ENCODE measurements at regions not wholly inside any gene's neighbourhood (a gene's known extent, or its start where the extent isn't known, plus 50 kb on each side); places are given as distances from the start of the nearest gene placed in this dataset.

GRCh38 chr11:109991835-109992234, 101.4 kb upstream of the ZC3H12C start:
- H3K4me1 ChIP-seq (ENCODE audit: control insufficient read depth, insufficient read depth, low read length) = no peaks in the 10 kb centered on the region
- no peak overlapping the region for H3K27ac ChIP-seq (ENCODE audit: low read depth, low read length)
- H3K4me3 ChIP-seq (ENCODE audit: low read depth, low read length) = no peak overlapping the region
- no peaks in the 10 kb centered on the region for H3K9me3 ChIP-seq (ENCODE audit: control insufficient read depth, insufficient read depth, low read length)
- no peak overlapping the region for H3K9ac ChIP-seq (ENCODE audit: low read depth, low read length)
- H3K27me3 ChIP-seq (ENCODE audit: control insufficient read depth, insufficient read depth, low read length) = no peaks in the 10 kb centered on the region
- H3K36me3 ChIP-seq (ENCODE audit: control insufficient read depth, insufficient read depth, low read length) = no peaks in the 10 kb centered on the region

- H3K27me3 ChIP-seq (ENCODE audit: control insufficient read depth, insufficient read depth, low read length) = no peaks in the 10 kb centered on the region
- no peak overlapping the region for H3K9ac ChIP-seq (ENCODE audit: low read depth, low read length)
- H3K4me3 ChIP-seq (ENCODE audit: low read depth, low read length) = no peak overlapping the region
- no peaks in the 10 kb centered on the region for H3K36me3 ChIP-seq (ENCODE audit: control insufficient read depth, insufficient read depth, low read length)
- H3K4me1 ChIP-seq (ENCODE audit: control insufficient read depth, insufficient read depth, low read length) = no peaks in the 10 kb centered on the region
- no peaks in the 10 kb centered on the region for H3K9me3 ChIP-seq (ENCODE audit: control insufficient read depth, insufficient read depth, low read length)
- H3K27ac ChIP-seq (ENCODE audit: low read depth, low read length) = no peak overlapping the region
Measured at GRCh38 chr11:109993786-109994185, 99.4 kb upstream of the ZC3H12C start.

GRCh38 chr11:109994907-109995306, 98.3 kb upstream of the ZC3H12C start:
- H3K9me3 ChIP-seq (ENCODE audit: control insufficient read depth, insufficient read depth, low read length) = no peaks in the 10 kb centered on the region
- H3K27me3 ChIP-seq (ENCODE audit: control insufficient read depth, insufficient read depth, low read length) = no peaks in the 10 kb centered on the region
- no peak overlapping the region for H3K4me3 ChIP-seq (ENCODE audit: low read depth, low read length)
- H3K36me3 ChIP-seq (ENCODE audit: control insufficient read depth, insufficient read depth, low read length) = no peaks in the 10 kb centered on the region
- no peak overlapping the region for H3K9ac ChIP-seq (ENCODE audit: low read depth, low read length)
- no peak overlapping the region for H3K27ac ChIP-seq (ENCODE audit: low read depth, low read length)
- H3K4me1 ChIP-seq (ENCODE audit: control insufficient read depth, insufficient read depth, low read length) = no peaks in the 10 kb centered on the region

- Histone ChIP-seq H3K36me3 (ENCODE audit: control insufficient read depth, insufficient read depth, low read length) (no peaks in the 10 kb centered on the region), H3K27ac (ENCODE audit: low read depth, low read length) (no peak overlapping the region), H3K4me3 (ENCODE audit: low read depth, low read length) (no peak overlapping the region), H3K4me1 (ENCODE audit: control insufficient read depth, insufficient read depth, low read length) (no peaks in the 10 kb centered on the region), H3K9me3 (ENCODE audit: control insufficient read depth, insufficient read depth, low read length) (no peaks in the 10 kb centered on the region), H3K9ac (ENCODE audit: low read depth, low read length) (no peak overlapping the region), H3K27me3 (ENCODE audit: control insufficient read depth, insufficient read depth, low read length) (no peaks in the 10 kb centered on the region)
Measured at GRCh38 chr11:109996060-109996459, 97.1 kb upstream of the ZC3H12C start.

GRCh38 chr11:109998921-109999320, 94.3 kb upstream of the ZC3H12C start:
- no peaks in the 10 kb centered on the region for H3K27me3 ChIP-seq (ENCODE audit: control insufficient read depth, insufficient read depth, low read length)
- no peaks in the 10 kb centered on the region for H3K4me1 ChIP-seq (ENCODE audit: control insufficient read depth, insufficient read depth, low read length)
- H3K4me3 ChIP-seq (ENCODE audit: low read depth, low read length) = no peak overlapping the region
- no peaks in the 10 kb centered on the region for H3K36me3 ChIP-seq (ENCODE audit: control insufficient read depth, insufficient read depth, low read length)
- no peak overlapping the region for H3K9ac ChIP-seq (ENCODE audit: low read depth, low read length)
- no peak overlapping the region for H3K27ac ChIP-seq (ENCODE audit: low read depth, low read length)
- no peaks in the 10 kb centered on the region for H3K9me3 ChIP-seq (ENCODE audit: control insufficient read depth, insufficient read depth, low read length)

GRCh38 chr11:110000031-110000502, 93.1 kb upstream of the ZC3H12C start:
- H3K27me3 ChIP-seq (ENCODE audit: control insufficient read depth, insufficient read depth, low read length) = no peaks in the 10 kb centered on the region
- no peaks in the 10 kb centered on the region for H3K36me3 ChIP-seq (ENCODE audit: control insufficient read depth, insufficient read depth, low read length)
- H3K9ac ChIP-seq (ENCODE audit: low read depth, low read length) = no peak overlapping the region
- H3K27ac ChIP-seq (ENCODE audit: low read depth, low read length) = no peak overlapping the region
- no peak overlapping the region for H3K4me3 ChIP-seq (ENCODE audit: low read depth, low read length)
- no peaks in the 10 kb centered on the region for H3K9me3 ChIP-seq (ENCODE audit: control insufficient read depth, insufficient read depth, low read length)
- no peaks in the 10 kb centered on the region for H3K4me1 ChIP-seq (ENCODE audit: control insufficient read depth, insufficient read depth, low read length)

- H3K4me1 ChIP-seq (ENCODE audit: control insufficient read depth, insufficient read depth, low read length) = no peaks in the 10 kb centered on the region
- no peak overlapping the region for H3K4me3 ChIP-seq (ENCODE audit: low read depth, low read length)
- no peak overlapping the region for H3K27ac ChIP-seq (ENCODE audit: low read depth, low read length)
- no peak overlapping the region for H3K9ac ChIP-seq (ENCODE audit: low read depth, low read length)
- no peaks in the 10 kb centered on the region for H3K27me3 ChIP-seq (ENCODE audit: control insufficient read depth, insufficient read depth, low read length)
- no peaks in the 10 kb centered on the region for H3K36me3 ChIP-seq (ENCODE audit: control insufficient read depth, insufficient read depth, low read length)
- no peaks in the 10 kb centered on the region for H3K9me3 ChIP-seq (ENCODE audit: control insufficient read depth, insufficient read depth, low read length)
Measured at GRCh38 chr11:110000850-110001249, 92.3 kb upstream of the ZC3H12C start.

GRCh38 chr11:110003426-110003825, 89.8 kb upstream of the ZC3H12C start:
- no peak overlapping the region for H3K9ac ChIP-seq (ENCODE audit: low read depth, low read length)
- H3K4me1 ChIP-seq (ENCODE audit: control insufficient read depth, insufficient read depth, low read length) = no peaks in the 10 kb centered on the region
- H3K9me3 ChIP-seq (ENCODE audit: control insufficient read depth, insufficient read depth, low read length) = no peaks in the 10 kb centered on the region
- no peak overlapping the region for H3K4me3 ChIP-seq (ENCODE audit: low read depth, low read length)
- no peak overlapping the region for H3K27ac ChIP-seq (ENCODE audit: low read depth, low read length)
- no peaks in the 10 kb centered on the region for H3K36me3 ChIP-seq (ENCODE audit: control insufficient read depth, insufficient read depth, low read length)
- H3K27me3 ChIP-seq (ENCODE audit: control insufficient read depth, insufficient read depth, low read length) = no peaks in the 10 kb centered on the region

GRCh38 chr11:110011595-110011994, 81.6 kb upstream of the ZC3H12C start:
- no peak overlapping the region for H3K27ac ChIP-seq (ENCODE audit: low read depth, low read length)
- H3K9me3 ChIP-seq (ENCODE audit: control insufficient read depth, insufficient read depth, low read length) = no peaks in the 10 kb centered on the region
- H3K4me1 ChIP-seq (ENCODE audit: control insufficient read depth, insufficient read depth, low read length) = no peaks in the 10 kb centered on the region
- H3K27me3 ChIP-seq (ENCODE audit: control insufficient read depth, insufficient read depth, low read length) = no peaks in the 10 kb centered on the region
- H3K36me3 ChIP-seq (ENCODE audit: control insufficient read depth, insufficient read depth, low read length) = no peaks in the 10 kb centered on the region
- no peak overlapping the region for H3K4me3 ChIP-seq (ENCODE audit: low read depth, low read length)
- no peak overlapping the region for H3K9ac ChIP-seq (ENCODE audit: low read depth, low read length)

GRCh38 chr11:110015695-110016094, 77.5 kb upstream of the ZC3H12C start:
- no peak overlapping the region for H3K27ac ChIP-seq (ENCODE audit: low read depth, low read length)
- no peaks in the 10 kb centered on the region for H3K9me3 ChIP-seq (ENCODE audit: control insufficient read depth, insufficient read depth, low read length)
- H3K27me3 ChIP-seq (ENCODE audit: control insufficient read depth, insufficient read depth, low read length) = no peaks in the 10 kb centered on the region

GRCh38 chr11:110019675-110020074, 73.5 kb upstream of the ZC3H12C start:
- no peak overlapping the region for H3K9ac ChIP-seq (ENCODE audit: low read depth, low read length)
- no peaks in the 10 kb centered on the region for H3K36me3 ChIP-seq (ENCODE audit: control insufficient read depth, insufficient read depth, low read length)
- H3K27ac ChIP-seq (ENCODE audit: low read depth, low read length) = no peak overlapping the region
- H3K4me3 ChIP-seq (ENCODE audit: low read depth, low read length) = no peak overlapping the region
- H3K9me3 ChIP-seq (ENCODE audit: control insufficient read depth, insufficient read depth, low read length) = no peaks in the 10 kb centered on the region
- no peaks in the 10 kb centered on the region for H3K4me1 ChIP-seq (ENCODE audit: control insufficient read depth, insufficient read depth, low read length)
- no peaks in the 10 kb centered on the region for H3K27me3 ChIP-seq (ENCODE audit: control insufficient read depth, insufficient read depth, low read length)

More at GRCh38 chr11:110015695-110016094, 77.5 kb upstream of the ZC3H12C start:
- Histone ChIP-seq H3K36me3 (ENCODE audit: control insufficient read depth, insufficient read depth, low read length) (no peaks in the 10 kb centered on the region), H3K9ac (ENCODE audit: low read depth, low read length) (no peak overlapping the region), H3K4me1 (ENCODE audit: control insufficient read depth, insufficient read depth, low read length) (no peaks in the 10 kb centered on the region), H3K4me3 (ENCODE audit: low read depth, low read length) (no peak overlapping the region)

GRCh38 chr11:110022548-110022947, 70.6 kb upstream of the ZC3H12C start:
- Histone ChIP-seq H3K36me3 (ENCODE audit: control insufficient read depth, insufficient read depth, low read length) (no peaks in the 10 kb centered on the region), H3K4me3 (ENCODE audit: low read depth, low read length) (no peak overlapping the region), H3K27ac (ENCODE audit: low read depth, low read length) (no peak overlapping the region), H3K4me1 (ENCODE audit: control insufficient read depth, insufficient read depth, low read length) (no peaks in the 10 kb centered on the region), H3K27me3 (ENCODE audit: control insufficient read depth, insufficient read depth, low read length) (no peaks in the 10 kb centered on the region), H3K9me3 (ENCODE audit: control insufficient read depth, insufficient read depth, low read length) (no peaks in the 10 kb centered on the region), H3K9ac (ENCODE audit: low read depth, low read length) (no peak overlapping the region)

Measured in HUES48 (cell line).